ENCODE measurements at regions not wholly inside any gene's neighbourhood (a gene's known extent, or its start where the extent isn't known, plus 50 kb on each side); places are given as distances from the start of the nearest gene placed in this dataset.

GRCh38 chr1:228860911-228861831 lies 125.9 kb downstream of the RHOU start:
- Histone ChIP-seq H3K27me3 (no peaks in the 10 kb centered on the region), H3K4me3 (no peak overlapping the region), H3K9me3 (no peaks in the 10 kb centered on the region), H3K36me3 (no peaks in the 10 kb centered on the region), H3K27ac (no peak overlapping the region), H3K4me1 (peaks cover 0 to 5% of the 10 kb centered on the region in 2 donors)
- DNase-seq (ENCODE audit: low spot score in 2 of 2): no peak
- no peak for TF ChIP-seq CTCF (IDR thresholded peaks at IDR 0.05)
- no peak for TF ChIP-seq POLR2A (IDR thresholded peaks at IDR 0.05)
- TF ChIP-seq POLR2AphosphoS5 (IDR thresholded peaks at IDR 0.05): no peak
- intact Hi-C loops (cut with DNase I; ENCODE audit: low total_unique reads): no loop called here

- no peaks in the 10 kb centered on the region for H3K27me3 ChIP-seq
- no peaks in the 10 kb centered on the region for H3K9me3 ChIP-seq
- no peak overlapping the region for H3K4me3 ChIP-seq
- DNase-seq (ENCODE audit: low spot score in 2 of 2): no peak
- TF ChIP-seq CTCF (IDR thresholded peaks at IDR 0.05) (no peak), POLR2AphosphoS5 (IDR thresholded peaks at IDR 0.05) (no peak), POLR2A (IDR thresholded peaks at IDR 0.05) (no peak)
- peaks cover 0 to 5% of the 10 kb centered on the region in 2 donors for H3K4me1 ChIP-seq
- H3K36me3 ChIP-seq: no peaks in the 10 kb centered on the region
- intact Hi-C loops (cut with DNase I; ENCODE audit: low total_unique reads): no loop called here
- H3K27ac ChIP-seq: peak overlapping the region in 1 of 2 donors; percentile 43
Observed at GRCh38 chr1:228861832-228862180, 126.5 kb downstream of the RHOU start.

GRCh38 chr1:228862542-228863505 lies 127.5 kb downstream of the RHOU start:
- no peaks in the 10 kb centered on the region for H3K9me3 ChIP-seq
- no peaks in the 10 kb centered on the region for H3K27me3 ChIP-seq
- no peak for TF ChIP-seq POLR2AphosphoS5 (IDR thresholded peaks at IDR 0.05)
- TF ChIP-seq CTCF (IDR thresholded peaks at IDR 0.05): no peak
- H3K4me3 ChIP-seq: no peak overlapping the region
- no peak for DNase-seq (ENCODE audit: low spot score in 2 of 2)
- no peaks in the 10 kb centered on the region for H3K36me3 ChIP-seq
- peak overlapping the region; percentile 8 to 43 for H3K27ac ChIP-seq
- H3K4me1 ChIP-seq: peaks cover 0 to 5% of the 10 kb centered on the region in 2 donors
- intact Hi-C loops (cut with DNase I; ENCODE audit: low total_unique reads): no loop called here

- Histone ChIP-seq H3K36me3 (no peaks in the 10 kb centered on the region), H3K4me1 (peaks cover 0 to 5% of the 10 kb centered on the region in 2 donors), H3K9me3 (no peaks in the 10 kb centered on the region), H3K4me3 (no peak overlapping the region), H3K27me3 (no peaks in the 10 kb centered on the region), H3K27ac (no peak overlapping the region)
- intact Hi-C loops (cut with DNase I; ENCODE audit: low total_unique reads): no loop called here
- DNase-seq (ENCODE audit: low spot score in 2 of 2): no peak
- TF ChIP-seq POLR2A (IDR thresholded peaks at IDR 0.05): no peak
- no peak for TF ChIP-seq CTCF (IDR thresholded peaks at IDR 0.05)
- no peak for TF ChIP-seq POLR2AphosphoS5 (IDR thresholded peaks at IDR 0.05)
Observed at GRCh38 chr1:228863776-228864175, 128.5 kb downstream of the RHOU start.

All from breast epithelium (tissue), 4 donors.